Osteocyte (in vitro differentiated cells): ENCODE measurements at regions not wholly inside any gene's neighbourhood (a gene's known extent, or its start where the extent isn't known, plus 50 kb on each side); places are given as distances from the start of the nearest gene placed in this dataset.

Experiments used
- DNase-seq: peaks from one replicate; pipeline ENCODE4 v3.0.0; 2021; ENCODE audit warnings: mixed read lengths; ENCODE audit not compliant: unreplicated experiment; ENCODE audit errors: extremely low spot score
- H3K27ac Mint-ChIP-seq: one replicate; pipeline ENCODE4 v1.8.0; 2021; ENCODE audit warnings: mild to moderate bottlenecking, mixed read lengths; ENCODE audit not compliant: unreplicated experiment
- H3K27me3 Mint-ChIP-seq: one replicate; pipeline ENCODE4 v1.8.0; 2021; ENCODE audit warnings: mixed read lengths; ENCODE audit not compliant: unreplicated experiment
- H3K36me3 Mint-ChIP-seq: one replicate; pipeline ENCODE4 v1.8.0; 2021; ENCODE audit warnings: mixed read lengths; ENCODE audit not compliant: unreplicated experiment
- H3K4me1 Mint-ChIP-seq: one replicate; pipeline ENCODE4 v1.8.0; 2021; ENCODE audit warnings: mixed read lengths; ENCODE audit not compliant: unreplicated experiment
- H3K4me3 Mint-ChIP-seq: one replicate; pipeline ENCODE4 v1.8.0; 2021; ENCODE audit warnings: mild to moderate bottlenecking, moderate library complexity, mixed read lengths; ENCODE audit not compliant: unreplicated experiment
- H3K9me3 Mint-ChIP-seq: one replicate; pipeline ENCODE4 v1.8.0; 2021; ENCODE audit warnings: mixed read lengths; ENCODE audit not compliant: unreplicated experiment
- CTCF ChIP-seq: fragments of 200-600 bp; sonication (generic); IDR thresholded peaks from 2 replicates; pipeline ENCODE4 v1.5.0; 2021; ENCODE audit warnings: antibody characterized with exemption, mild to moderate bottlenecking, moderate library complexity

GRCh38 chr9:24286761-24287160, 258.9 kb downstream of the IZUMO3 start:
- TF ChIP-seq CTCF: no peak
- H3K36me3 Mint-ChIP-seq: no peaks in the 10 kb centered on the region
- no peaks in the 10 kb centered on the region for H3K27me3 Mint-ChIP-seq
- H3K4me3 Mint-ChIP-seq: no peak overlapping the region
- H3K4me1 Mint-ChIP-seq: no peaks in the 10 kb centered on the region
- H3K9me3 Mint-ChIP-seq: peaks cover 22% of the 10 kb centered on the region
- no peak overlapping the region for H3K27ac Mint-ChIP-seq
- DNase-seq: no peak

GRCh38 chr9:24258626-24259025, 287.1 kb downstream of the IZUMO3 start:
- no peaks in the 10 kb centered on the region for H3K27me3 Mint-ChIP-seq
- H3K4me3 Mint-ChIP-seq: no peak overlapping the region
- no peak for TF ChIP-seq CTCF
- no peak for DNase-seq
- peaks cover 30% of the 10 kb centered on the region for H3K9me3 Mint-ChIP-seq
- no peaks in the 10 kb centered on the region for H3K36me3 Mint-ChIP-seq
- no peak overlapping the region for H3K27ac Mint-ChIP-seq
- H3K4me1 Mint-ChIP-seq: peaks cover 2% of the 10 kb centered on the region

GRCh38 chr9:24257726-24258125, 288.0 kb downstream of the IZUMO3 start:
- TF ChIP-seq CTCF: no peak
- peaks cover 38% of the 10 kb centered on the region for H3K9me3 Mint-ChIP-seq
- no peak for DNase-seq
- no peak overlapping the region for H3K4me3 Mint-ChIP-seq
- H3K27ac Mint-ChIP-seq: no peak overlapping the region
- H3K36me3 Mint-ChIP-seq: no peaks in the 10 kb centered on the region
- peaks cover 2% of the 10 kb centered on the region for H3K4me1 Mint-ChIP-seq
- no peaks in the 10 kb centered on the region for H3K27me3 Mint-ChIP-seq

- peak; percentile 44 for TF ChIP-seq CTCF
- no peak for DNase-seq
- no peak overlapping the region for H3K27ac Mint-ChIP-seq
- H3K9me3 Mint-ChIP-seq: peaks cover 11% of the 10 kb centered on the region
- no peaks in the 10 kb centered on the region for H3K36me3 Mint-ChIP-seq
- H3K27me3 Mint-ChIP-seq: no peaks in the 10 kb centered on the region
- no peaks in the 10 kb centered on the region for H3K4me1 Mint-ChIP-seq
- no peak overlapping the region for H3K4me3 Mint-ChIP-seq
Measured at GRCh38 chr9:24245988-24246387, 299.7 kb downstream of the IZUMO3 start.

- H3K27me3 Mint-ChIP-seq: no peaks in the 10 kb centered on the region
- peaks cover 7% of the 10 kb centered on the region for H3K9me3 Mint-ChIP-seq
- no peak overlapping the region for H3K4me3 Mint-ChIP-seq
- H3K27ac Mint-ChIP-seq: no peak overlapping the region
- no peak for TF ChIP-seq CTCF
- DNase-seq: no peak
- H3K4me1 Mint-ChIP-seq: no peaks in the 10 kb centered on the region
- H3K36me3 Mint-ChIP-seq: no peaks in the 10 kb centered on the region
Measured at GRCh38 chr9:24242576-24242975, 303.1 kb downstream of the IZUMO3 start.
